Keratinocyte (primary cell): ENCODE measurements at regions not wholly inside any gene's neighbourhood (a gene's known extent, or its start where the extent isn't known, plus 50 kb on each side); places are given as distances from the start of the nearest gene placed in this dataset.

ENCODE experiments used
- DNase-seq: peaks from one replicate; pipeline ENCODE4 v3.0.0-alpha.2; 2011; ENCODE audit warnings: low read depth, missing footprints, low spot score
- FAIRE-seq: peaks from 2 replicates; lab custom pipeline; 2011; peaks lifted over from hg19 to GRCh38; lab: Jason Lieb, UNC
- H2AFZ ChIP-seq: 2 replicates; pipeline ENCODE4 v1.6.0; 2012; ENCODE audit warnings: low read length, control low read depth, inconsistent platforms; ENCODE audit not compliant: control insufficient read depth
- H3K27ac ChIP-seq: 2 replicates; pipeline ENCODE4 v1.5.1; 2011; ENCODE audit warnings: low read length; ENCODE audit not compliant: control insufficient read depth, insufficient read depth
- H3K27me3 ChIP-seq: 3 replicates; pipeline ENCODE4 v1.6.0; 2011; ENCODE audit warnings: low read length; ENCODE audit not compliant: control insufficient read depth, insufficient read depth; ENCODE audit errors: extremely low read depth
- H3K36me3 ChIP-seq, 2 experiments: 2 replicates in 1 of 2; 3 replicates in 1 of 2; pipeline ENCODE4 v1.5.1; 2011; ENCODE audit warnings: low read length in 2 of 2, mild to moderate bottlenecking in 1 of 2; ENCODE audit not compliant: control insufficient read depth in 2 of 2, insufficient read depth in 2 of 2; ENCODE audit errors: extremely low read depth in 1 of 2
- H3K4me1 ChIP-seq: 3 replicates; pipeline ENCODE4 v1.5.1; 2011; ENCODE audit warnings: low read length; ENCODE audit not compliant: control insufficient read depth, insufficient read depth; ENCODE audit errors: extremely low read depth
- H3K4me2 ChIP-seq: 3 replicates; pipeline ENCODE4 v1.6.0; 2011; ENCODE audit warnings: low read depth, low read length; ENCODE audit not compliant: control insufficient read depth, insufficient read depth; ENCODE audit errors: extremely low read depth
- H3K4me3 ChIP-seq, 3 experiments: fragments of 200-600 bp in 1 of 3; sonication (generic) in 1 of 3; 2 replicates in 2 of 3; 3 replicates in 1 of 3; pipeline ENCODE4 v1.5.1; 2011 to 2016; ENCODE audit warnings: low read length in 3 of 3, mild to moderate bottlenecking in 3 of 3, control low read depth in 2 of 3, inconsistent platforms in 1 of 3, low read depth in 1 of 3, mixed read lengths in 1 of 3, mixed run types in 1 of 3, moderate library complexity in 1 of 3; ENCODE audit not compliant: control insufficient read depth in 2 of 3, insufficient read depth in 2 of 3; ENCODE audit errors: extremely low read depth in 1 of 3
- H3K79me2 ChIP-seq: 2 replicates; pipeline ENCODE4 v1.6.0; 2012; ENCODE audit warnings: low read length; ENCODE audit not compliant: control insufficient read depth, insufficient read depth
- H3K9ac ChIP-seq: 3 replicates; pipeline ENCODE4 v1.6.0; 2011; ENCODE audit warnings: low read length; ENCODE audit not compliant: control insufficient read depth, insufficient read depth; ENCODE audit errors: extremely low read depth
- H3K9me1 ChIP-seq: 3 replicates; pipeline ENCODE4 v1.6.0; 2011; ENCODE audit warnings: low read length; ENCODE audit not compliant: control insufficient read depth, insufficient read depth; ENCODE audit errors: extremely low read depth
- H3K9me3 ChIP-seq: 2 replicates; pipeline ENCODE4 v1.5.1; 2012; ENCODE audit warnings: low read depth, low read length; ENCODE audit not compliant: control insufficient read depth
- H4K20me1 ChIP-seq: 3 replicates; pipeline ENCODE4 v1.6.0; 2011; ENCODE audit warnings: low read length; ENCODE audit not compliant: control insufficient read depth, insufficient read depth; ENCODE audit errors: extremely low read depth
- EZH2 ChIP-seq: IDR thresholded peaks from one replicate; pipeline ENCODE4 v1.6.1; 2012; ENCODE audit warnings: inconsistent platforms, mild to moderate bottlenecking, low read length, moderate library complexity
- dilution Hi-C: fragments of 300-500 bp; cut with MboI; formaldehyde crosslinking; loops from one replicate; pipeline ENCODE4 v1.7.0; 2020; ENCODE audit warnings: low sequenced_read_pairs; ENCODE audit not compliant: extremely low pct_ligation_motif_present
- TF ChIP-seq, protein P1 (sequence below), 3 experiments: IDR thresholded peaks in 1 of 3; conservative IDR thresholded peaks in 1 of 3; optimal IDR thresholded peaks in 1 of 3; 2 replicates in 2 of 3; 3 replicates in 1 of 3; pipeline versions ENCODE3 to v1.5.1; 2011; ENCODE audit warnings: low read length in 3 of 3, mild to moderate bottlenecking in 3 of 3, moderate library complexity in 2 of 3, control low read depth in 1 of 3, inconsistent platforms in 1 of 3; ENCODE audit not compliant: insufficient read depth in 2 of 3; ENCODE audit errors: extremely low read depth in 1 of 3

GRCh38 chr1:164440232-164440631, 118.8 kb upstream of the PBX1 start:
- H3K4me2 ChIP-seq: no peak overlapping the region

DNA sequence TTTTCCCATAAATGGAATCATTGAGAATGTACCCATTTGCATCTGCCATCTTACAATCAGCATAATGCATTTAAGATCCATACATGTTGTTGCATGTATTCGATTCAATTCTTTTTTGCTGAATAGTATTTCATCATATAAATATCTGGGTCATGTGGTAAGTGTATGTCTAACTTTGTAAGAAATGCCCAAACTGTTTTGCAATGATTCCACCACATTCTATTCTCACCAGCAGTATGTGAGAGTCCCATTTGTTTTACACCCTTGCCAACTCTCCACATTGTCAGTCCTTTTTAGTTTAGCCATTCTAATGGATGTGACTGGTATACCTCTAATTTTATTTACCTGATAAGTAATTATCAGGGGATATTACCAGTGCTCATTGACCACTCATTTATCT, 115.8 kb upstream of the PBX1 start:
- H3K9me3 ChIP-seq: no peaks in the 10 kb centered on the region
- no peak overlapping the region for H3K27ac ChIP-seq
- no peaks in the 10 kb centered on the region for H3K4me1 ChIP-seq
- no peak for DNase-seq
- H4K20me1 ChIP-seq: no peaks in the 10 kb centered on the region
- dilution Hi-C loops: no loop called here
- FAIRE-seq: no peak
- no peak overlapping the region for H3K4me2 ChIP-seq
- no peaks in the 10 kb centered on the region for H3K36me3 ChIP-seq
- no peaks in the 10 kb centered on the region for H3K9me1 ChIP-seq
- no peak for TF ChIP-seq EZH2
- TF ChIP-seq, protein P1, sequence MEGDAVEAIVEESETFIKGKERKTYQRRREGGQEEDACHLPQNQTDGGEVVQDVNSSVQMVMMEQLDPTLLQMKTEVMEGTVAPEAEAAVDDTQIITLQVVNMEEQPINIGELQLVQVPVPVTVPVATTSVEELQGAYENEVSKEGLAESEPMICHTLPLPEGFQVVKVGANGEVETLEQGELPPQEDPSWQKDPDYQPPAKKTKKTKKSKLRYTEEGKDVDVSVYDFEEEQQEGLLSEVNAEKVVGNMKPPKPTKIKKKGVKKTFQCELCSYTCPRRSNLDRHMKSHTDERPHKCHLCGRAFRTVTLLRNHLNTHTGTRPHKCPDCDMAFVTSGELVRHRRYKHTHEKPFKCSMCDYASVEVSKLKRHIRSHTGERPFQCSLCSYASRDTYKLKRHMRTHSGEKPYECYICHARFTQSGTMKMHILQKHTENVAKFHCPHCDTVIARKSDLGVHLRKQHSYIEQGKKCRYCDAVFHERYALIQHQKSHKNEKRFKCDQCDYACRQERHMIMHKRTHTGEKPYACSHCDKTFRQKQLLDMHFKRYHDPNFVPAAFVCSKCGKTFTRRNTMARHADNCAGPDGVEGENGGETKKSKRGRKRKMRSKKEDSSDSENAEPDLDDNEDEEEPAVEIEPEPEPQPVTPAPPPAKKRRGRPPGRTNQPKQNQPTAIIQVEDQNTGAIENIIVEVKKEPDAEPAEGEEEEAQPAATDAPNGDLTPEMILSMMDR (optimal IDR thresholded peaks at IDR 0.05 in 1 of 3, IDR thresholded peaks at IDR 0.05 in 1 of 3, conservative IDR thresholded peaks at IDR 0.05 in 1 of 3; ENCODE audit: extremely low read depth in 1 of 3, insufficient read depth in 2 of 3, low read length in 3 of 3): no peak
- no peaks in the 10 kb centered on the region for H3K27me3 ChIP-seq
- no peaks in the 10 kb centered on the region for H3K79me2 ChIP-seq
- H3K9ac ChIP-seq: no peak overlapping the region
- no peak overlapping the region for H3K4me3 ChIP-seq
- no peak overlapping the region for H2AFZ ChIP-seq

More at GRCh38 chr1:164440232-164440631, 118.8 kb upstream of the PBX1 start:
- H3K9me3 ChIP-seq: no peaks in the 10 kb centered on the region
- no peaks in the 10 kb centered on the region for H3K27me3 ChIP-seq
- FAIRE-seq: no peak
- no peaks in the 10 kb centered on the region for H3K79me2 ChIP-seq
- no peaks in the 10 kb centered on the region for H4K20me1 ChIP-seq
- dilution Hi-C loops: no loop called here
- no peaks in the 10 kb centered on the region for H3K9me1 ChIP-seq
- H3K27ac ChIP-seq: no peak overlapping the region
- TF ChIP-seq EZH2: no peak
- TF ChIP-seq, protein P1 (optimal IDR thresholded peaks at IDR 0.05 in 1 of 3, IDR thresholded peaks at IDR 0.05 in 1 of 3, conservative IDR thresholded peaks at IDR 0.05 in 1 of 3; ENCODE audit: extremely low read depth in 1 of 3, insufficient read depth in 2 of 3, low read length in 3 of 3): peak in 1 of 3 experiments; percentile 26
- H3K4me3 ChIP-seq: no peak overlapping the region
- no peaks in the 10 kb centered on the region for H3K36me3 ChIP-seq
- DNase-seq: no peak
- no peak overlapping the region for H2AFZ ChIP-seq
- H3K9ac ChIP-seq: no peak overlapping the region
- H3K4me1 ChIP-seq: no peaks in the 10 kb centered on the region
